ENCODE measurements at regions not wholly inside any gene's neighbourhood (a gene's known extent, or its start where the extent isn't known, plus 50 kb on each side); places are given as distances from the start of the nearest gene placed in this dataset.

DNA sequence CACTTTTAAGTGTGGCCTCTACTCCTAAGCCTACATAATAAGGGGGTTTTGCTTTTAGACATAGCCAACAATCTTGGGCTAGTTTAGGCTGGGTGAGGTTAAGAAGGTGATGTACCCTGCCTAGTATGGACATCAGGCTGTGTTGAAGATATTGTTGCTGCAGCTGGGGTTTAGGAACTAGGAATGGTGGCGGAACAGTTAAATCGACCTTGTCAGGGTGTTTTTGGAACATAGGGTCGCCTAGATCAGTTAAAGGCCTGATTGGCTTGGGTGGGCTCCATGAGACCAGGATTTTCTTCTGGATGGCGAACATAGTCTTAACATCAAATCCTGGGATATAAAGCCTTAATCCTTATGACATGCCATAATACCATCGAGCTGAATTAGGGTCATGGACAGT, 156.1 kb downstream of the TRIM27 start:
- TF ChIP-seq, protein P1, sequence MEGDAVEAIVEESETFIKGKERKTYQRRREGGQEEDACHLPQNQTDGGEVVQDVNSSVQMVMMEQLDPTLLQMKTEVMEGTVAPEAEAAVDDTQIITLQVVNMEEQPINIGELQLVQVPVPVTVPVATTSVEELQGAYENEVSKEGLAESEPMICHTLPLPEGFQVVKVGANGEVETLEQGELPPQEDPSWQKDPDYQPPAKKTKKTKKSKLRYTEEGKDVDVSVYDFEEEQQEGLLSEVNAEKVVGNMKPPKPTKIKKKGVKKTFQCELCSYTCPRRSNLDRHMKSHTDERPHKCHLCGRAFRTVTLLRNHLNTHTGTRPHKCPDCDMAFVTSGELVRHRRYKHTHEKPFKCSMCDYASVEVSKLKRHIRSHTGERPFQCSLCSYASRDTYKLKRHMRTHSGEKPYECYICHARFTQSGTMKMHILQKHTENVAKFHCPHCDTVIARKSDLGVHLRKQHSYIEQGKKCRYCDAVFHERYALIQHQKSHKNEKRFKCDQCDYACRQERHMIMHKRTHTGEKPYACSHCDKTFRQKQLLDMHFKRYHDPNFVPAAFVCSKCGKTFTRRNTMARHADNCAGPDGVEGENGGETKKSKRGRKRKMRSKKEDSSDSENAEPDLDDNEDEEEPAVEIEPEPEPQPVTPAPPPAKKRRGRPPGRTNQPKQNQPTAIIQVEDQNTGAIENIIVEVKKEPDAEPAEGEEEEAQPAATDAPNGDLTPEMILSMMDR (conservative IDR thresholded peaks at IDR 0.05; ENCODE audit: low read depth, low read length) = no peak
- no peak for TF ChIP-seq EZH2 (IDR thresholded peaks at IDR 0.05; ENCODE audit: borderline replicate concordance, low read depth, low read length, poor library complexity, severe bottlenecking)
